ENCODE measurements at regions not wholly inside any gene's neighbourhood (a gene's known extent, or its start where the extent isn't known, plus 50 kb on each side); places are given as distances from the start of the nearest gene placed in this dataset.

- no peak for TF ChIP-seq CTCF (IDR thresholded peaks at IDR 0.05; ENCODE audit: low read depth, low read length)
- no peaks in the 10 kb centered on the region for H3K27me3 ChIP-seq (ENCODE audit: insufficient read depth, low read depth, severe bottlenecking)
- H3K27ac ChIP-seq, result no peak overlapping the region; the same call in 1 of the 2 replicates
Measured at GRCh38 chr1:10863886-10864285, 67.4 kb upstream of the CASZ1 start.

GRCh38 chr1:10864776-10865175 lies 68.3 kb upstream of the CASZ1 start:
- Histone ChIP-seq H3K36me3 (no peaks in the 10 kb centered on the region), H3K4me3 (ENCODE audit: low read depth, low read length) (no peak overlapping the region), H3K27me3 (ENCODE audit: insufficient read depth, low read depth, severe bottlenecking) (no peaks in the 10 kb centered on the region), H3K27ac (no peak overlapping the region), H3K9me3 (ENCODE audit: severe bottlenecking) (no peaks in the 10 kb centered on the region)
- DNase-seq, result no peak
- no peak for TF ChIP-seq CTCF (IDR thresholded peaks at IDR 0.05; ENCODE audit: low read depth, low read length)

More at GRCh38 chr1:10863886-10864285, 67.4 kb upstream of the CASZ1 start:
- Histone ChIP-seq H3K36me3 (no peaks in the 10 kb centered on the region), H3K4me3 (ENCODE audit: low read depth, low read length) (no peak overlapping the region), H3K9me3 (ENCODE audit: severe bottlenecking) (no peaks in the 10 kb centered on the region)
- no peak for DNase-seq

GRCh38 chr1:10865518-10866320 lies 69.3 kb upstream of the CASZ1 start:
- no peak for TF ChIP-seq CTCF (IDR thresholded peaks at IDR 0.05; ENCODE audit: low read depth, low read length)
- H3K27me3 ChIP-seq (ENCODE audit: insufficient read depth, low read depth, severe bottlenecking), result no peaks in the 10 kb centered on the region
- no peaks in the 10 kb centered on the region for H3K36me3 ChIP-seq
- no peaks in the 10 kb centered on the region for H3K9me3 ChIP-seq (ENCODE audit: severe bottlenecking)
- peak; percentile 59 for DNase-seq
- H3K4me3 ChIP-seq (ENCODE audit: low read depth, low read length), result no peak overlapping the region; the same call in 1 of the 2 replicates
- no peak overlapping the region for H3K27ac ChIP-seq

GRCh38 chr1:10866321-10867093 lies 70.1 kb upstream of the CASZ1 start:
- Histone ChIP-seq H3K36me3 (no peaks in the 10 kb centered on the region), H3K27ac (no peak overlapping the region), H3K4me3 (ENCODE audit: low read depth, low read length) (peak overlapping the region; percentile 55), H3K9me3 (ENCODE audit: severe bottlenecking) (no peaks in the 10 kb centered on the region), H3K27me3 (ENCODE audit: insufficient read depth, low read depth, severe bottlenecking) (no peaks in the 10 kb centered on the region)
- TF ChIP-seq CTCF (IDR thresholded peaks at IDR 0.05; ENCODE audit: low read depth, low read length), result no peak
- DNase-seq, result peak; percentile 65

GRCh38 chr1:10867138-10867721 lies 70.8 kb upstream of the CASZ1 start:
- Histone ChIP-seq H3K9me3 (ENCODE audit: severe bottlenecking) (no peaks in the 10 kb centered on the region), H3K27ac (peak overlapping the region; percentile 16; the same call in 1 of the 2 replicates), H3K27me3 (ENCODE audit: insufficient read depth, low read depth, severe bottlenecking) (no peaks in the 10 kb centered on the region), H3K4me3 (ENCODE audit: low read depth, low read length) (peak overlapping the region; percentile 38), H3K36me3 (no peaks in the 10 kb centered on the region)
- TF ChIP-seq CTCF (IDR thresholded peaks at IDR 0.05; ENCODE audit: low read depth, low read length), result peak; percentile 52; the same call in 1 of the 2 replicates
- DNase-seq, result peak; percentile 69

Data from WERI-Rb-1 (cell line).